HG02938 (cell line): ENCODE measurements at regions not wholly inside any gene's neighbourhood (a gene's known extent, or its start where the extent isn't known, plus 50 kb on each side); places are given as distances from the start of the nearest gene placed in this dataset.

ENCODE experiments used
- ATAC-seq: cut with Tn5 transposase; IDR thresholded peaks from one replicate; pipeline ENCODE4 v1.9.1; 2021; ENCODE audit warnings: mild to moderate bottlenecking, moderate library complexity; ENCODE audit not compliant: unreplicated experiment

DNA sequence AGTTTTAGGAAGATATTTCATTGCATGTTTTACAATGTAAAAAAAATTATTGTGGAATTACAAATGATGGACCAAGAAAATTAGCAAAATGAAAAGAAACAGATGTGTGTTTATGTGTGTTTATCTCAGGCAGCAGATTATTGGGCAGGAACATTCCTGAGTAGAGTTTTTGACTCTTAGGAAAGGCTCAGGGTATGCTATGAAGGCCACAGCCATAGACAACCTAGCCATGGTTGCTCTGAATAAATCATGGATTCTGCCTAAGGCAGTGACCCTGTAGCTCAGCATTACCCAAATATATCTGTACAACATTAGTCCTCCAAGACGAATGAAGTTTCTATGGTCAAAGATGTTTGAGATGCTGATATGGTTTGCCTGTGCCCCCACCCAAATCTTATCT lies 298.3 kb downstream of the PTEN start:
- ATAC-seq = no peak

DNA sequence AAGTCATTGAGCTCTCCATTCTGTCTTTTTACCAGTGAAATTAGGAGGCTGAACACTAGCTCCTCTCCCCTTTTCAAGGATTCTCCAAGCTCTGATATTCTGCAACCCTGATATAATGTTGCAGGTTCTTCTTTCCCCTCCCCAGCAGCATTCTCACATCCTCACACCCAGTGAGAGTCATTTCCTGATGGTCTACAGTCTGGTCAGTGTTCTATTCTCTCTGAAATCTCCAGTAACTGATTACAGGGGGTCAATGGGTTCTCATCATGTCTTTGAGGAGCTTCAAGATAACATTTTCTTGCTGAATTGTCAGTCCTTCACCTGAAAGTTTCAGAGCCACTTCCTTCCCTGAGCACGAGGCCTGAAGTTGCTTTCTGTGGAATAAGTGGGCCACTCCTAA lies 299.4 kb downstream of the PTEN start:
- no peak for ATAC-seq

DNA sequence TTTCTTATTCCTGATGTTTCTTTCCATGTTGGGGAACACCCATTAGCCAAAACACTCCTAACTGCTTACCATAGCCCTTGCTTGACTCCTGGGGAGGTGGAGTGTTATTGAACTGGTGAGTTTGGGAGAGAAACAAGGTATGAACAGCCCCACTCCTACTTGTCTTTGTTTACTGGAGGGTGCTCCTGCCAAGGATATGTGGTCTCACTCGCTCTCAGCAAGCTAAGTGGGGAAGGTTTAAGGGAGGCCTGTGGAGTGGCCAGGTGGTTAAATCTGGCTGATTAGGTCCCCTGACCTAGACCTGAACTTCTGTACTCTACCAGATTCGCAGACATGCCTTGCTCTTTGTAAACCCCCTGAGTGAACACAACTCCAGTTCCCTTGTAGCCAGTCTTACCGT lies 300.1 kb downstream of the PTEN start:
- ATAC-seq = no peak

DNA sequence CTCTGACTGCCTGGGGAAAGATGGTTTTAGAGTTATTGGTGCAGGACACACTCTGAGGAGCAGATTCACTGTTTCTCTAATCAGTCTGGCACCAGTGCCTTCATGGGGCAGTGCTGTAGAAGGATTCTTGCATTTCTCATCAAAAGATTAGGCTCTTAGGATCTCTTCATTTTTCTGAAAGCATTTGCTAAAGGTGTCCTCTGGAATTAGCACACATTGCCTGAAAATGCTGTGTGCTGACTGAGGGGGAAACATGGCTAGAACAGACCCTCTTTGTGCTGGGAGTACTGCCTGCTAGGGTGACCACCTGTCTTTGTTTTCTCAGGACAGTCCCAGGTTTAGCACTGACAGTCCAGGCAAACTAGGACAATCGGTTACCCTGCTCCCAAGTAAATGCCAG lies 301.0 kb downstream of the PTEN start:
- no peak for ATAC-seq

DNA sequence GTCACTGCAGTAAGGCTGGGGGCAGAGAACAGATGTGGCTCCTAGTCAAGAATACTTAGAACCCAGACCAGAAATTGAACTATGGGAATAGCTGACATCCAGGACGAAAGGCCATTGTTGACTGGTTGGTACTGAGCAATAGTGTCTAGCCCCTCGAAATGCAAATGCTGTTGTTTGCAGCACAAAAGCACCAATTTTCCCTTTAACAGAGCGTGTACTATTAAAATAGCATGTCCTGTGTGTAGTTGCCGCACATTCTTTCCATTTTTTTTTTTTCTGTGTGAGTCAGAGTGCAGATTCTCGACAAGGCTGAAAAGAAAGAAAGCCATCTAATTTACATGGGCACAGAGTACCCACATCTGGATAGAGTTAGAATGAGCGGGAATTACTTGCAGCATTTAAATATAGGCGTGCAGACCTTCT lies 302.4 kb downstream of the PTEN start:
- ATAC-seq = no peak

DNA sequence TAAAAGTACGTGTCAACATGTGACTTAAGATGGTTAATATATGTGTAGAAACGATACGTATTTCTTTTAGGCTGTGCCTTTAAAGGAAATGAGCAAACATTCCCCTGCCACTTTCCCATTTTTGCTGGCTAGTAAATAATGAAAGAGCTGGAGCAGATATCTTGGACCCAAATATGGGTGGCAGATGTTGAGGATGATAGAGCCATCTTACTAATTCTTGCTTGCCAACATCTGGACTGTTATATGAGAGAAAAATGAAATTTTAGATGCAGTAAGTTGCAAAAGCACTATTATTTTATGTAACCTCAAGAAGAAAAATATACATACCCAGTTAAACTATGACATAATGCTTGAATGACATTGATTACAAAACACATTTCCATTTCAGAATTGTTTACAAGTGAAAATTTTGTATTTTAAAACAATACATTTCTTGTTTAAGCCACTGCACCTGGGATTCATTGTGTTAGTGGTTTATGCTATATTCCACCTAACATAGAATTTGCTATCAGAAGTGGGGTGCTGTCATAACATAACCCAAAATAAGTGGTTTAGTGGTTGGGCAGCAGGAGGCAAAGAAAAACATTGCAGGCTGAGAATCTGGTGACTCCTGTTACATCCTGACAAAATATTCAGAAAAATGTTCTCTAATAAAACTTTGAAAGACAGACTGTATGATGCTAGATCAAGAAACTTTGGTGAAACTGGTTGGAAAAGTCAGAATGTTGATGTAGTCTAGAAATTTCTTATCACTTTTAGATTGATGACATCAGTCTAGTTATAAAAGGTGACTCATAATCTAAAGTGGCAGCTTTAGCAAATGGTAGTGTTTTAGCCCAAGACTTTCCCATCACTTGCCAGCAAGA lies 305.0 kb downstream of the PTEN start:
- ATAC-seq = no peak

DNA sequence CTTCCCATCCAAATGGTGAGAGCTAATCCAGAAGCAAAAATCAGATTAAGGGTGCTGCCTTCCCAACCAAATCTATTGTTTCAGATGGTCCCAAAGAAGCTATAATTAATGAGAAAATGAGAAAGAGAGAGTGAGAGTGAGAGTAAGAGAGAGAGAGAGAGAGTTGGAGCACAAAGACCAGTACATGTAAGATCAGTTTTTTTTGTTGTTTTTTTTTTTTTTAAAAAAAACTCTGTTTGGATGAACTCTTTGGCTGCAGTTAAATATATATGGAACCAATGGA lies 305.6 kb downstream of the PTEN start:
- no peak for ATAC-seq

DNA sequence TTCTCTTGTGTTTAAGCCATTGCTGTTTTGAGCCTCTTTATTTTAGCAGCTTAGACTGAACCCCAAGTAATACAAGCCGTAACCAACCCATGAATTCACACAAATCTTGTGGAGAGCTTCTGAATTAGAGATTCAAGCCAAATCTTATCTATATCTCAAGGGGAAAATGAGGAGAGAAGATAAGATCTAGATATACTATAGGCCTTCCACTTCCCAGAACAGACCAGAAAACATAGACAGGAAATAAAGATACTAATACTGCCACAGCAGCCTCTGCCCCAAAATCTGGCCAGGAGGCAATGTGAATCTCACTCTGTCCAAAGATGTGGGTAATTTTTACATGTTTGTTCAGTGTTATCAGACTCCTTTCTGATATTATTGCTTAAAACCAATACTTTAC lies 307.2 kb downstream of the PTEN start:
- no peak for ATAC-seq

DNA sequence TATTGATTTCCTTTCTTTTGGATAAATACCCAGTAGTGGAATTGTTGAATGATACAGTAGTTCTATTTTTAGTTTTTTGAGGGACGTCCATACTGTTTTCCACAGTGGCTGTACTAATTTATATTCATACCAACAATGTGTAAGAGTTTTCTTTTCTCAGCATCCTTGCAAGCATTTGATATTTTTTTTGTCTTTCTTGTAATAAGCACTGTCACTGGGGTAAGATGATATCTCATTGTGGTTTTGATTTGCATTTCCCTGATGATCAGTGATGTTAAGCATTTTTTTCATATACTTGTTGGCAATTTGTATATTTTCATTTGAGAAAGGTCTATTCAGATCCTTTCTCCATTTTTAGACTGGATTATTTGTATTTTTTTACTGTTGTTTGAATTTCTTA lies 308.7 kb downstream of the PTEN start:
- no peak for ATAC-seq

DNA sequence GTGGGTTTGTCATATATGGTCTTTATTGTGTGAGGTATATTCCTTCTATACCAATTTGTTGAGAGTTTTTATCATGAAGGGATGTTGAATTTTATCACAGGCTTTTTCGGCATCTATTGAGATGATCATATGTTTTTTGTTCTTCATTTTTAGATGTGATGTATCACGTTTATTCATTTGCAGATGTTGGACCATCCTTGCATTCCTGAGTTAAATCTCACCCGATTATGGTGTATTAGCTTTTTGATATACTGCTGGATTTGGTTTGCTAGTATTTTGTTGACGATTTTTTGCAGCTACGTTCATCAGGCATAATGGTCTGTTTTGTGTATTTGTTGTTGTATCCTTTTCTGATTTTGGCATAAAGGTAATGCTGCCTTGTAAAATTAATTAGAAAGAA lies 311.0 kb downstream of the PTEN start:
- no peak for ATAC-seq

DNA sequence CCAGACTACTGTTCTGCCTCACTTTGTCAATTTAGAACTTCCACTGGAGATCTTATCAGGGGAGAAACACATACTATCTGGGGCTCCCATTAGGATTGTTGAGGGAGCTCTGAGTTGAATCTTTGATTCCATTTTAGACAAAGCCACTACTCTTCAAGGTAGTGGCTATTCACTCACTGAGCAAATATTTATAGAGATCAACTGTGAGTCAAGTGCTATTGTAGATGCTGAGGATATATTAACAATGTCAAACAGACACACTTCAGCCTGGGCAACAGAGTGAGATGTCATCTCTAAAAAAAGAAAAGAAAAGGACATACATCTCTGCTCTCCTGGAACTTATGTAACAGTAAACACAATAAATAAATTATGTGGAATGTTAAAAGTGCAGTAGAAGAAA lies 315.3 kb downstream of the PTEN start:
- no peak for ATAC-seq

DNA sequence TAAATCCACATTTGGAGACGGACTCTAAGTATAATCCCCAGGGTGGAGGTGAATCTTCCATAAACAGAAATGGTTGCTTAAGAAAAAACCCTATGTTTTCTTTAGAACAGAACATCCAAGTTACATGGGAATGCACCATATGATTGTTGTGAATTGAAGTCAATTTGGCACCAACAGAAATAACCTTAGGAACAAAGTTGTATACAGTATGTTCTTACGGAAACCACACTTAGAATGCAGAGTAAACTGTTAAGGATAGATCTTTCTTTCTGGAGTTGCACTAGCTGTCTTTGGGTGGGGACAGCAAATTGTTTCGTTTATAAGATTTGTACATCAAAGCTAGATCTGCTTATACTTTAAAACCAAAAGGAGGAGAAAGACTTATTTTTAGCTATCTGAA lies 316.4 kb downstream of the PTEN start:
- no peak for ATAC-seq

DNA sequence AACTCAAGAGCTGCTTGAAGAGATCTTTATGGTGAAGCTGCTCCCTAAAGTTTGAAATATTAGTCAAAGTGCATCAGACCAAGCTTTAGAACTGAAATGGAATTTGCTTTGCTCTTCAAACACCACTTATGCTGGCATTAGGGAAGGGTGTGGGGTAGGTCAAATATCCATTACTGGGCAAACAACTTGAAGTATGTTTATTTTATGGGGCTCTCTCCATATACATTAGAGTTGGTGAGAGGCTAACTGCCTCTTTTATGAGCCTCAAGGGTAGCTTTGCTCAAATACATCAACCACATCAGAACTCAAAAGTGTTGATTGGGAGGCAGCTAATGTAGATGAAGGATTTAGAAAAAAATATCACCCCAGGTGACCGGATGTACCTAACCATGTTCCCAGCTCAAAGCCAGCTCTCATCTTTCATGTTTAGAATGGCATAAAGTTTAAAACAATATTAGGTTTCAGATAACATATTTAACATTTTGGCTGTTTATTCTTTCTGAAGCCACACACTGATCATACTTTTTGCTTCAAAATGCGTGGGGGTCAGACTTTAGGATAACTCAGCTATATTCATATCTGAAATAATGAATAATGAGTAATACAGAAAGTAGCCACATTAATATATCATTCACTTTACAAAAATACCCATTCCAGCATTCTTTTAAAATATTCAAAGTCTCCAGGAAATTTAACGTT lies 318.6 kb downstream of the PTEN start:
- no peak for ATAC-seq

DNA sequence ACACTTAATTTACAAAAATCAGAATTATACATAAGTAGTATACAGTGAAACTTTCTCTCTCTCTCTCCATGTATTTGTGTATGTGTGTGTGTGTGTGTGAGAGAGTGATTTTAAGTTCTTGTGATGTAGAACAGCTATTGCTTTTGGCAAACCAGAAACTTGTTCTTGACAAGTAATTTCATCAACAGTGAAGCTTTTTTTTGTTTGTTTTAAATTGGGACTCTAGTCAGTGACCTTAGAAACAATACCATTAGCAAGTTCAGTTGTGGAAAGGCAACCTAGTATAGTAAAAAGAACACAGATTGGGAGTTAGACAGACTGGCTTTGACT lies 319.1 kb downstream of the PTEN start:
- ATAC-seq = no peak

DNA sequence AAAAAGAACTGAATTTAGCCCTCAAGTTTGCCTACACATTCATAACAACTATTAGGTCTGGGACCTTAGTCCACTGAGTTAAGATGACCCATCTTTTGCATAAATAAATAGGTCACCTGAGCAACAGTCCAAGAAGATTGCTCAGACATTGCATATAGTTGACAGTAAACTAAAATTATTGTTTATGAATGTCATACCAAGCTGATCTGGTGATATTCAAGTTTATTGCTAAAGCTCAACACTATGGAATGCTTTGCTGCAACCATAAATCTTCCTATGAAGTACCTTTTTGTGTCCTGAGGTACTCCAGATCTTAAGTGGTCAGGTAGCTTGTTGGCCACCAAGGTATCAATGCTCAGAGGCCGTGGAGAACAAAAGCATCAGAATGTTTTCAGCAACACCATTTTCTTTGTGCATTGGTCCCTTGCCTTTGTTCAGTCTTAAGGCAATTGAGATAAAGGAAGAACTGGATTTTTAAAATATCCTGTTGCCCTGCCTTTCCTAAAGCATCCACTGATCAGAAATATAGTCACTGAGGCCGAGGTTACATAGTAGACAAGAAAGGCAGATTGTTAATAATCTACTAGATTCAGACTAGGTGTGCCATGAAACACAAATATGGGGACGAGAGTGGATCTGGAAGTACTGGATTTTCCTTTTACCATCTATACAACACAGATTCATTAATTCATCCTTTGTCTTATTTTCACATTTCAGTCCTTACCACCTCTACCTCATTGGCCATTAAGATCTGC lies 321.3 kb downstream of the PTEN start:
- no peak for ATAC-seq

DNA sequence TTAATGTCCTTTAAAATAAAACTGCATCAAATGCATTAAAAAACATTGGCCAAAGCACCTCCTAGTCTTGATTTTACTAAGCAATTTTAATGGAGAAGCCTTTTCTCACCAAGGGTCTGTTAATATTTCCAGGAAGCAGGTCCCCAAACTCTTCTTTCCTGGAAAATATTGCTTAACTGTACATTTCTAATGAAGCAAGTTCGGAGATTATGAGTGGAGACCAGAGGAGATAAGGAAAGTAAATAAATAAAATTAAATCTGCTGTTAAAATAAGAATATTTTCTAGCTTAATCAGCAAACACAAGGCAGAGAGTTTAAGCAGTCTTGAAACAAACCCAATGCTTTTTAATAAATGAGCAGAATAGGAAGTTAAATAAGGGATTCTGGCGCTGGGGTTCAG lies 322.4 kb downstream of the PTEN start:
- no peak for ATAC-seq

DNA sequence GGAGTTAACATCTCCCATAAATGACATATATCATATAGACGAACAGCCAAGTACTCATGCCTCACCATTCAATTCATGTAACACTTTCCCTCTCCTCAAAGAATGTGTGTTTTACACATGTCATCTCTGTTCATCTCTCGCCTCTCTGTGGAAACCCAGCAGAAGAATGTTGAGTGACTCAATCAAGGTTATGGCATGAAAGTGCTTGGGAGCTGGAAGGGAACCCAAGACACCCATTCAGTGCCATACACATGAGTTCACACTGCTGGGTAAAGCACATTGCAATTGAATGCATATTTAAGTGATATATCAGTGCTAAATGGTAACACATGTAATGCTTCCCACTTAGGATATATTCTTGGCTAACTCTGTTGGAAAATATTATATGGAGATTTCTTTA lies 322.9 kb downstream of the PTEN start:
- ATAC-seq = no peak

DNA sequence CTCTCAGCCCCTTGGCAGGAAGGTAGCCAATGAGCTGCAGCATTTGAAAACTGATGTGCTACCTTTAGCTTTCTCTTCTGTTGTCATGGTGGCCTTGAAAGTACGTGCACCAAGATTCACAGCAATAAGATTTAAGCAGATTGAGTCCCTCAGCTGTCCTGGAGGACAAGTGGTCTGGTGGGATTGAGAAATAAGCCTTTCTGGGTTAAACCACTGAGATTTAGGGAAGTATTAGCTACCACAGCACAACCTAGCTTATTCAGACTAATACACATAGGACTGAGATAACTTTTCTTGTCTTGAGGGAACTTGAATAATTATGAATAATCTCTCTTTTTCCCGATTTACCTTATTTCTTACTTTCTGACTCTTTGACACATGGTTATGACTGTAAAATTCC lies 324.0 kb downstream of the PTEN start:
- no peak for ATAC-seq

DNA sequence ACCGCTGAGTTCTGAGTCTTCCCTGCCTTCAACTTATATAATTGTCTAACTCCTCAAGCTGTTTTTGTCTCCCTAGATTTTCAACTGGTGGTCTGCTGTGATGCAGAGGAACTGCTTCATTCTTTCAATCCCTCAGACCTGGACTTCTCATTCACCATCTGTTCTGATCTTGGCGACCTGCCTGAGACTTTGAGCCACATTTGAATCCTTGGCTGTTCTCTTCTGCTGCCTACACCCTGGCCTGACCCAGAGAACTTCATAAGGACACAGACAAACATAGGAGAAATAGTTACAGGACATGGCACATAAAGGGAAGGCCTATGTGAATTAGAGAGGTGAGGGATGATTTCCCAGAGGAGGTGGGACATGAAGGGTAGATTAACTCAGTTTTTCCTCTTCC lies 326.7 kb downstream of the PTEN start:
- ATAC-seq = no peak

DNA sequence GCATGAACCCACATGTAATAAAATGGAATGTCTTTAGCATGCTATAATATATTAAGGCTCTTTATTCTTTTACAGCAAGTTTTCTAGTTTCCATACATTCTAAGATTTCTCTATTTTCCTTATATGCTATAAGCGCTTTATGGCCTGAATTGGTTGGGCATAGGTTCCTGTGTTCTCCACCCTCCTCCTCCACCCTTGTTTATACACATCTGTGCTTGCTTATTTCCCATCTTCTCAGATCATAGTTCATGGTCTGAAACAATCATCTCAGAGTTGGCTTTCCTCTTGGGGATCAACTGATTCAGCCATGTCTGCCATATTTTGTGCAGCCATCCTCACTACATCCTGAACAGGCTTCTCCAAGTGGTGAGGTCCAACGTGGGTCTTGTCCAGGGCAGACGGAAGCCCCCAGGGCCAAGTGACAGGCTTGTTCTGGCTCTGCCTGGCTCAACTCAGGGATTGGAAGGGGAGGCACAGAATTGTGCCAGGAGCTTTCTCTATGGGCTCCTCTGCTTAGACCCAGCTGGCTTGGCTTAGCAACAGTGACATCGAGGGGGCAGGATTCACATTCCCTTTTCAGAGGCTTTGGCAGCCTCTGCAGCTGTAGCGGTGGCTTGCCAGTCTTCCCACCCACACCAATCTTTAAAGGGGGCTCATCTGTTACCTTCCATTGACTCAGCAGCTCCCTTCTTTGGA lies 327.3 kb downstream of the PTEN start:
- no peak for ATAC-seq

DNA sequence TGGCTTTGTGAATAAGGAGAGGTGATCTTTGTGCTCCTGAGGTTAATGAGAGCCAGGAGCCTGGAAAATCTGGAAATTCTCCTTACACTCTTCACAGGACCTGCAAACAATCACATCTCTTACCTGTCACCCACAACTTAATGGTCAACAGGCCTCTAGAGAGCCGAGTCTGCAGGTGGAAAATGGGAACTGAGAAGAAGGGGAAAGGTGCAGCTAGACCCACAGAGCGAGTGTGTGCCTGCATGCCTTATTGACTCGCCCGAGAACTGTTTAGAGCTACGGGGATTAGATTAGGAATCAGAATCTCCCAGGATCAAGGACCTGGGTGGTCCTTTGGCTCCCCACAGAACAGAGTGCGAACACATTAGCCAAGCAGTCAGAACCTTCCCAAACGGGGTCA lies 329.6 kb downstream of the PTEN start:
- ATAC-seq = no peak
